Pons (tissue), 1 donor: ENCODE measurements at regions not wholly inside any gene's neighbourhood (a gene's known extent, or its start where the extent isn't known, plus 50 kb on each side); places are given as distances from the start of the nearest gene placed in this dataset.

Experiments used
- DNase-seq: peaks from one replicate; pipeline ENCODE4 v3.0.0-alpha.2; 2016; ENCODE audit warnings: low spot score

DNA sequence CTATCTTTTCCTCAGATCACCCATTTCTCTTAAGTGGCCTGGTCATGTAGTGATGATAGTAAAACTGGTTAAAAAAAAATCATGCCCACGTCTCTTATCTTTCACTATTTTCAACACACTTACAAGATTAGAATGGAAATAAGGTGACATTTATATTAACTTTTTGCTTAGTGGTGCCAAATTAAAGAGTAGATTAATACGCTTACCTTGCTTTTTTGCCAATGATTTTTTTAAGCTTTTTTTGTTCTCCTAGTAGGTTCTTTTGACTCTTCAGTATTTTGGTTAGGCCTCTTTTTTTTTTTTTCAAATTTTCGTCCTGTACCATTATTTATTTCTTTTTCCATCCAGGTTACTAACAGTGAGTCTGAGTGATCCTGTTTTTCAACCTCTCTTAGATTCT, 147.9 kb downstream of the PTCSC3 start:
- DNase-seq, result no peak

- no peak for DNase-seq
Measured at GRCh38 chr14:36028218-36028617, 148.3 kb downstream of the PTCSC3 start.

DNA sequence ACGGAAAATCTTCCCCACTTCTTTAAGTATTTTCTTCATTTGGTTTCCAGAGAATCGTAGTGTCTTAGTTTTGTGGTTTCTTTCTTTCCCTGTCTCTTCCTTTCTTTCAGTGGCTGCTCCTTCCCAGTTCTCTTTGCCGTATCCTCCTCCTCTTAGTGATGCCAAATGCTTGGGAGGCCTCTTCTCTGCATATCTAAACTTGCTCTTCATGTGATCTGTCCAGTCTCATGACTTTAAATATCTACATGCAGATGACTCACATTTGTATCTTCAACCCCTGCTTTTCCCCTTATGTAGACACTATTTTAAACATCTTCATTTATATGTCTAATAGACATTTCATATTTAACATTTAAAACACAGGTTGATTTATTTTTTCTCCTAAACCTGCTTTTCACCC, 149.2 kb downstream of the PTCSC3 start:
- no peak for DNase-seq

DNA sequence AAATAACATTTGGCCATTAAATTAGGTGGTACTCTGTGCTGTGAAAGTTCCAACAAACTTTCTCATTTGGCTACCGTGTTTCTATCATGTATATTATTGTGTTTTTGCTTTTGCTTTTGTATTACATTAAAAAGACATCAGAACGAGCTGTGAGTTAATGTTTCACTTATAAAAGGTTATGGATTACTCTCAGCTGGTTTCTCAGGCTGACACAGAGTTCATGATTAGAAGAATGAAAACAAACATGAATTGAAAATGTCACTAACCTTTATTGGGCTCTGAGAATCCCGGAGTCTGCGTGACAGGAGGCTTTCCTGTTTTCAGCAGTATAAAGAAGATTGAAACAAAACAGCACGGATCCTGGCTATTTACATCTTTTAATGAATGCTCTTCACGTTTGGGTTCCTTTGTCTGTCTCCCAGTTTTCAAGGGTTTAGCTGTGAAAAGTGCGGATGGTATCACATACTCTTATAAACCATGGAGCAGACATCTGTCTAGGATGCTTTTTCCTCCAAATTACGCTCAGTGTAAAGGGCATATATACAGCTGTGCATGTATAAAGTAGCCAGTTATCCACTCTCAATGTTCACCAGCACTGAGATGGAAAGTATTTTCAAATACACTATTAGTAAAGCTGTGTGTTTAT, 153.6 kb downstream of the PTCSC3 start:
- DNase-seq, result peak; percentile 79

GRCh38 chr14:36021591-36022320, 154.8 kb downstream of the PTCSC3 start:
- DNase-seq, result peak; percentile 74

DNA sequence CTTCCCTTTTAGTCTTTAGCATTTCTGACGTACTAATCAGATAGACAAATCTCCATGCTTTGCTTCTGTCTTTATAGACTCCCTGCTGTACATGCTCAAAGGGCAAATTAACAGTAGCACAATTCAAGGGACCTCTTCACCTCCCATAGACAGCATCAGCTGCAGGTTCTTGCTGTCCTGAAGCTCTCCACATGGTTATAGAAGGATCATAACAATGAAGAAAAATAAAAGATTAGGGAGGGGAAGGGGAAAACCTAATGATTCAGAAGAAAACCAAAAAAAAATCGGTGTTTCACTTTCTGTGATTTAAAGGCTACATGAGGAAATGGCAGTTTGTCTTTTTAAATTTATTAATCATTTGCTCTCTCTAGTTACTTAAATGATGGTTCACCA, 155.5 kb downstream of the PTCSC3 start:
- peak; percentile 72 for DNase-seq

DNA sequence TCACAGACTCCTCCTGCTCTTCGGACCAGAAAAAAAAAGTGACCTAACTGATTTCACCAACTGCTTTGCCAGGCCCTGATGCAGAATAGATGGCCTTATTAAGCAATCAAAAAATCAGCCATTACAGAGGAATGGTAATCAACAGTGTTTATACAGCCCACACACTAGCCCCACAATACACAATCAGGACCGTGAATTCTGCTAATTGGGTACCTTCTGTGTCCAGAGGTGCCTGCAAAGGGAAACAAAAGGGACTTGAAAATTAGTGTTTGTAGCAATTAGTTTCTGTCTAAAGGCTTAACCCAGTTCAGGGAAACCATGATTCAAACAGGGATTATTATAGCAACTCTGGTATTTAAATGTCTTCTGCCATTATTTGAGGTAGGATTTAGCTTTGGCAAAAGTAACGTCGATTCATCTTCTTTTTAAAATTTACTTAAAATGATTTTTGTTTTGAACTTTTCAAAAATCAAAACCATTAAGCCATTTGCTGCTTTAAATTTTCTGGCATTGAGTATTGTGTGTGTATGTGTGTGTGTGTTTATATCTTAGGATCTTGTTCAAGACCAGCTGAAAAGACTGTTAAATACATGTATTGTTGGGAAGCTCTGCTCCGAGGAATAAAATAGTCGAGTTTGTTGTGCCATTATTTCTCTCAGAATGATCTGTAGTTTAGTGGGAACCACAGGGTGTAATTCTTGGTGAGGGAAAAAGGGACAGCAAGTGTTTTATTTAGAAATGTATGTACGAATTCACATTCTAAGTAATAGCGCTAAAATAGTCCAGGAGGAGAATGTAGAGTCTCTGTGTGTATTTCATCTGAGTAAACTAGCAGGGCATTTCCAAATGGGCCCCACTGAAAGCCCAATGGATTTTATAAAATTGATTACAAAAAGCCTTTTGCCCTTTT, 156.1 kb downstream of the PTCSC3 start:
- peak; percentile 79 for DNase-seq

- peak; percentile 58 for DNase-seq
Measured at GRCh38 chr14:36019126-36019525, 157.4 kb downstream of the PTCSC3 start.

- peak; percentile 58 for DNase-seq
Measured at GRCh38 chr14:36014236-36014635, 162.3 kb downstream of the PTCSC3 start.

DNA sequence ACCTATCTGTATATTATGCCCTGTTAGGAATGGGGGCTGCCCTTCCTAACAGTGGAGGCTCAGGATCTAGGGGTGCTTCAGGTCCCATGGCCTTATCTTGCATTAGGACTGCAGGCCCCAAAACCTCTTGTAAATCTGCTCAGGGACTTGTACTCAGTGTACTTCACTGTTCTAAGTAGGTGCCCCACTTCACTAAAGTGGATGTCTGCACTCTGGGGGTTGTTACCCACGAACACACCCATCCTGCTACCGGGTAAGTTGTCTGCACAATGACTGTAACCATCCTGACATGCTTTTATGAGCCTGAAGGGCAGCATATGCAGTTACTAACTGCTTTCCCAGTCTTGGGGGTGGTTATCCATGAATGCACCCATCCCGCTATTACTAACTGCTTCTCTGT, 163.0 kb downstream of the PTCSC3 start:
- DNase-seq, result no peak

GRCh38 chr14:36012621-36013020, 163.9 kb downstream of the PTCSC3 start:
- DNase-seq, result no peak

DNA sequence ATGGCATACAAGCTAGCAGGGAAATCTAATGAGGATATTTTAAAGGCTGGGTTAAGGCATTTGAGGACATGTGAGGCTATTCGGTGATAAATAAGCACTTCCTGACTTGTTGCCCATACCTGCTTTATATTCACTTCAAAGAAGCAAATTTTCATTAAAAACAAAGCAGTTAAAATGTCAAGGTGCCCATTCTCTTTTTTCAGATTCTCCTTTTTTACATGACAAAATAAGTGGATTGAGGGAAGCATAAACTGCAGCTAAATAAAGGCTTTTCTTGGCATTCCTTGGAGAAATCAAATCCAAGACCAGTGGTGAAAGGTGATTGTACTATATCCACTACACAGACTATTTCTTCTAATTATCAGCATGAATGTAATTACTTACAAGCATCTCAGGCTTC, 166.9 kb downstream of the PTCSC3 start:
- DNase-seq, result no peak

GRCh38 chr14:36006623-36007022, 169.9 kb downstream of the PTCSC3 start:
- DNase-seq, result no peak

DNA sequence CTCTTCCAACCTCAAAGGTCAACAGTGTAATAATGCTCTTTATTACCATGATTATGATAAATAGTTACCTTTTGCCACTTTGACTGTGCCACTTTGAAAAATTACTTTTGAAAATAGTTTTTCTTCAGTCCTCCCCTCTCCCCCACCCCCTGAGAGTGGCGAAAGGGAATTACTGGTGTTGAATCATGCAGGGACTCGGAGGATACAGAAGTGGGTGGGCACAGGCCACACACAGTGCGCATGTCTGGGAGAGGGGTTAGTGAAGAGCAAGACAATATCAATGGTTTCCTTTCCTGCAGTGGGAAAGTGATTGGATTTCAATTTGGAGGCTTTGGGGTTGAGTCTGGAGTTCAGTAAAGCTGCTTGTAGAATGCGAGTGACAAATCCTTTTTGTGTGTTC, 170.9 kb downstream of the PTCSC3 start:
- no peak for DNase-seq

DNA sequence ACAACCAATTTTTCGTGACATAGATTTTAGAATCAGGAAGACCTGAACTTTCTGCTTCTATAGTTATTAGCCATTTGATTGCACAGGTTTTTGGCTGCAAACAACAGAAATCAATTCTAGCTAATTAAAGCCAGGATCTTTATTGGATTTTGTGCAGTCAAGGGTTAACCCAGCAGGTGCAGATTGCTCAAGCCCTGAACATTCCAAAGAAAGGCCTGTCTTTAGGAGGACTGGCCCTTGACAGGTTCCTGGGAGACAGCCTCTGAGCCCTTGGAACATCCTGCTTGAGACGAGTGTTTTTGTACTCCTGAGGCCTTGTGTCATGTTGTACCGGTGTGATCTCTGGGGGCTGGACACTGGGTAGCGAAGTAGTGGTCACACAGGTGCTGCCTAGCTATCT, 174.6 kb downstream of the PTCSC3 start:
- DNase-seq, result no peak

GRCh38 chr14:35999294-35999693, 173.2 kb downstream of the BRMS1L start:
- DNase-seq, result no peak

DNA sequence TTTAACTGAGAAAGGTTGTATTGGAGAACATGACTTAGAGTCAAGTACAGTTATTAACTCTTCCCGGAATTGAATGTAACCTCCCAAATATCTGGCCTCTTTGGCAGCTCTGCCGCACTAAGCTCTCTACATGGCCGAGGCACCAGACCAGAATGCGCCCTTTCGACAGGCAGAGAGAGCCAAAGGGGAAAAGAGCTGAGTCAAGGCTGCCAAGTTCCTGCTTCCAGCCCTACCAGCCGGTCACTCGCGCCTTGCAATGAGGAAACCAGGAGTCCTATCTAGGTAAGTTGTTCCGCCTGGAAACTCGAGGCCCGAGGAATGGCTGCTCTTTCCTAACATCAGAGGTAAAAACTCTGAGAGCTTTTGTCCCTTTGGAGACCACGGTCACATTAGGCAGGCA, 172.2 kb downstream of the BRMS1L start:
- DNase-seq, result peak; percentile 73

GRCh38 chr14:35993684-35993960, 167.5 kb downstream of the BRMS1L start:
- DNase-seq, result no peak

- DNase-seq, result peak; percentile 58
Measured at GRCh38 chr14:35992816-35993683, 166.9 kb downstream of the BRMS1L start.

DNA sequence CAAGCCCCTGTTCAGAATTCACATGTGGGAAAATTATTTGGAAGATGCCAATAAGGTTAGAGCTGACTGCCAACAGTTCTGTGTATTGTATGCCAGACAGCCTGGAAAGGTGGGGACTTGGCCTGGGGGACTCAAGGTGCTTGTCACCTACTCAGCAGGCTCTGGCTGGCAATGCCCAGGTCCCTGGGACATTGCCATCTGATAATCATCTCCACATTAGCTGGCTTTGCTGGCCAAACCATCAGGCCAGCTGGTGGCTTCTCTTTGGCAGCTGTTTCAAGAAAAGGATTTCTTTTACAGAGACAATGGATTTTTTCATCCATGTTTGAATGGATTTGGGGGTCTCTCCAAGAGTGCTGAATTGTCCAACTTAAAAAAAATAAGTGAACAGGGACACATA, 165.2 kb downstream of the BRMS1L start:
- DNase-seq, result peak; percentile 77

DNA sequence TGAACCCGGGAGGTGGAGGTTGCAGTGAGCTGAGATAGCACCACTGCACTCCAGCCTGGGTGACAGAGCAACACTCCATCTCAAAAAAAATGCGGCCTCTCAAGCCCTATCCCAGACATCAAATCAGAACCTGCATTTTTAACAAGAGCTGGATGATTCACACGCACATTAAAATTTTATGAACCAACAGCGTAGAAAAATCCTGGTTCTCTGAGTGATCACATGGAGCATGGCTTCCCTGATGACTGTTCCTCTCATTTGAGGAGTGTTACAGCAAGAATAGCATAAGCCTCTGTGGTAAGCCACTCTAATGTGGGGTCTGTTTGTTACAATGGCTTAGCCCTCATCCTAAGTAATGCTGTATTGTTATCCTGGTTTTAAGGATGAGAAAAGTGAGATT, 163.6 kb downstream of the BRMS1L start:
- no peak for DNase-seq
